ENCODE measurements at regions not wholly inside any gene's neighbourhood (a gene's known extent, or its start where the extent isn't known, plus 50 kb on each side); places are given as distances from the start of the nearest gene placed in this dataset.

DNA sequence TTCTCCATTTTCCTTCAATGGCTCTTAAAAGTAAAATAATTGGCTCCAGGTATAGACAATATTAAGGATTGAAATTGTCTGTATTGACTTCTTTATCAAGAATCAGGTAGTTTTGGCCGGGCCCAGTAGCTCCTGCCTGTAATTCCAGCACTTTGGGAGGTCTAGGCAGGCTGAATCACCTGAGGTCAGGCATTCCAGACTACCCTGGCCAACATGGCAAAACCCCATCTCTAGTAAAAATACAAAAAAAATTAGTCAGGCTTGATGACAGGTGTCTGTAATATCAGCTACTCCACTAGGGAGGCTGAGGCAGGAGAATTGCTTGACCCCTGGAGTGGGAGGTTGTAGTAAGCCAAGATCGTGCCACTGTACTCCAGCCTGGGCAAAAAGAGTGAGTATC lies 1008.5 kb upstream of the EEF2KMT start:
- dilution Hi-C loops (cut with MboI; ENCODE audit: extremely low pct_ligation_motif_present, low sequenced_read_pairs), result no loop called here

More for the DNA sequence above, 1008.5 kb upstream of the EEF2KMT start:
- Histone ChIP-seq H3K9me3 (replicated peaks; ENCODE audit: control insufficient read depth, insufficient read depth, low read length) (peaks cover 3% of the 10 kb centered on the region), H3K27ac (ENCODE audit: insufficient read depth, low read depth, low read length) (no peak overlapping the region), H3K27me3 (ENCODE audit: control insufficient read depth in 2 of 2, insufficient read depth in 2 of 2, low read length in 2 of 2) (no peaks in the 10 kb centered on the region), H3K9me1 (replicated peaks; ENCODE audit: control insufficient read depth, extremely low read depth, insufficient read depth, low read length) (no peaks in the 10 kb centered on the region), H3K4me2 (ENCODE audit: insufficient read depth, low read length) (no peak overlapping the region), H3K4me3 (replicated peaks in 1 of 3; ENCODE audit: insufficient read depth in 1 of 3, low read depth in 1 of 3, low read length in 3 of 3) (no peak overlapping the region), H3K9ac (replicated peaks; ENCODE audit: extremely low read depth, insufficient read depth, low read length) (no peak overlapping the region), H3K36me3 (ENCODE audit: control insufficient read depth in 2 of 2, extremely low read depth in 1 of 2, insufficient read depth in 2 of 2, low read length in 2 of 2) (no peaks in the 10 kb centered on the region), H3K4me1 (ENCODE audit: control insufficient read depth, extremely low read depth, insufficient read depth, low read length) (no peaks in the 10 kb centered on the region), H3K79me2 (ENCODE audit: control insufficient read depth, insufficient read depth, low read length) (no peaks in the 10 kb centered on the region), H4K20me1 (replicated peaks; ENCODE audit: control insufficient read depth, extremely low read depth, insufficient read depth, low read length) (no peaks in the 10 kb centered on the region), H2AFZ (ENCODE audit: low read depth, low read length) (no peak overlapping the region)
- ChIA-PET POLR2A (interaction anchor here (0.5 kb wide), 1 partner anchor 633 kb away, joined by 3 read pairs; no protein-coding TSS in a partner anchor), CTCF (no interaction called here)
- DNase-seq (ENCODE audit: low read depth, low spot score), result no peak
- intact Hi-C loops (cut with micrococcal nuclease), result no loop called here
- TF ChIP-seq GATA2 (IDR thresholded peaks at IDR 0.05; ENCODE audit: insufficient read depth, insufficient read length, low read depth, low read length) (no peak), POLR2A (IDR thresholded peaks at IDR 0.05; ENCODE audit: low read depth, low read length) (no peak), CTCF (IDR thresholded peaks at IDR 0.05; ENCODE audit: extremely low read depth in 1 of 2, insufficient read depth in 1 of 2, low read depth in 1 of 2, low read length in 2 of 2) (no peak), MYC (IDR thresholded peaks at IDR 0.05; ENCODE audit: low read depth, low read length) (no peak), EZH2 (IDR thresholded peaks at IDR 0.05; ENCODE audit: borderline replicate concordance, low read depth, low read length, severe bottlenecking) (no peak), FOS (IDR thresholded peaks at IDR 0.05; ENCODE audit: borderline replicate concordance, insufficient read depth, low read length) (no peak), POLR2AphosphoS5 (IDR thresholded peaks at IDR 0.05; ENCODE audit: insufficient read depth, low read depth, low read length) (no peak), JUN (IDR thresholded peaks at IDR 0.05; ENCODE audit: borderline replicate concordance, insufficient read depth, insufficient read length, low read depth) (no peak)
- TF ChIP-seq, protein P1, sequence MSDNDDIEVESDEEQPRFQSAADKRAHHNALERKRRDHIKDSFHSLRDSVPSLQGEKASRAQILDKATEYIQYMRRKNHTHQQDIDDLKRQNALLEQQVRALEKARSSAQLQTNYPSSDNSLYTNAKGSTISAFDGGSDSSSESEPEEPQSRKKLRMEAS (IDR thresholded peaks at IDR 0.05; ENCODE audit: insufficient read depth, insufficient read length), result no peak
- no TSS peak for BruUV-seq (replicated peaks)
- no peak for FAIRE-seq
